H1 (cell line): ENCODE measurements at regions not wholly inside any gene's neighbourhood (a gene's known extent, or its start where the extent isn't known, plus 50 kb on each side); places are given as distances from the start of the nearest gene placed in this dataset.

Source experiments
- BACH1 ChIP-seq: IDR thresholded peaks from 2 replicates; pipeline ENCODE4 v1.6.1; 2012; ENCODE audit warnings: low read length, improper control_type of control experiment
- BRCA1 ChIP-seq: IDR thresholded peaks from 2 replicates; pipeline ENCODE4 v1.6.1; 2012; ENCODE audit warnings: low read depth, low read length, improper control_type of control experiment
- CEBPB ChIP-seq: IDR thresholded peaks from 2 replicates; pipeline ENCODE4 v1.6.1; 2012; ENCODE audit warnings: low read depth, low read length
- EZH2 ChIP-seq: fragments of 200-600 bp; sonication (generic); IDR thresholded peaks from 2 replicates; pipeline ENCODE4 v1.7.1; 2012; ENCODE audit warnings: low read depth, mild to moderate bottlenecking, moderate library complexity, low read length, inconsistent platforms; ENCODE audit not compliant: severe bottlenecking
- GABPA ChIP-seq: IDR thresholded peaks from 2 replicates; pipeline ENCODE4 v1.6.1; 2011; ENCODE audit warnings: mild to moderate bottlenecking, low read length, moderate library complexity, borderline replicate concordance; ENCODE audit not compliant: insufficient read depth
- HDAC2 ChIP-seq, 2 experiments: fragments of 300-600 bp in 1 of 2; sonication (generic) in 1 of 2; IDR thresholded peaks; 2 replicates each; pipeline ENCODE4 v1.6.1; 2011 to 2012; ENCODE audit warnings: low read depth in 2 of 2, low read length in 2 of 2, mild to moderate bottlenecking in 2 of 2, moderate library complexity in 2 of 2, borderline replicate concordance in 1 of 2, inconsistent platforms in 1 of 2
- KDM5A ChIP-seq: fragments of 200-600 bp; IDR thresholded peaks from 2 replicates; pipeline ENCODE4 v1.7.1; 2012; ENCODE audit warnings: mild to moderate bottlenecking, low read length, inconsistent platforms, mixed read lengths
- MAFK ChIP-seq: IDR thresholded peaks from 2 replicates; pipeline ENCODE4 v1.6.1; 2012; ENCODE audit warnings: low read depth, mild to moderate bottlenecking, improper control_type of control experiment, low read length
- NANOG ChIP-seq: IDR thresholded peaks from 2 replicates; pipeline ENCODE4 v1.6.1; 2011; ENCODE audit warnings: low read length, low read depth, mild to moderate bottlenecking, inconsistent platforms; ENCODE audit not compliant: insufficient read depth, poor library complexity, severe bottlenecking
- NRF1 ChIP-seq: IDR thresholded peaks from 2 replicates; pipeline ENCODE4 v1.6.1; 2011; ENCODE audit warnings: mild to moderate bottlenecking, low read depth, low read length, improper control_type of control experiment
- POLR2AphosphoS5 ChIP-seq: IDR thresholded peaks from 2 replicates; pipeline ENCODE4 v1.6.1; 2011; ENCODE audit warnings: low read depth, low read length
- RFX5 ChIP-seq: IDR thresholded peaks from 2 replicates; pipeline ENCODE4 v1.6.1; 2011; ENCODE audit warnings: low read depth, low read length, improper control_type of control experiment, borderline replicate concordance
- SAP30 ChIP-seq: fragments of 300-600 bp; sonication (generic); IDR thresholded peaks from 2 replicates; pipeline ENCODE4 v1.7.1; 2012; ENCODE audit warnings: low read length, moderate library complexity, mild to moderate bottlenecking, inconsistent platforms; ENCODE audit not compliant: insufficient read depth, insufficient replicate concordance
- SIN3A ChIP-seq, 2 experiments: IDR thresholded peaks in 1 of 2; conservative IDR thresholded peaks in 1 of 2; 2 replicates each; pipeline ENCODE4 v1.6.1; 2011 to 2012; ENCODE audit warnings: low read length in 2 of 2, improper control_type of control experiment in 1 of 2, low read depth in 1 of 2, mild to moderate bottlenecking in 1 of 2
- SP4 ChIP-seq: IDR thresholded peaks from 2 replicates; pipeline ENCODE4 v1.6.1; 2012; ENCODE audit warnings: low read length, inconsistent platforms
- TAF7 ChIP-seq: optimal IDR thresholded peaks from 2 replicates; pipeline ENCODE3; 2011; ENCODE audit warnings: low read depth, mild to moderate bottlenecking, inconsistent platforms, low read length, moderate library complexity, borderline replicate concordance
- YY1 ChIP-seq: IDR thresholded peaks from 2 replicates; pipeline ENCODE4 v1.6.1; 2011; ENCODE audit warnings: low read depth, mild to moderate bottlenecking, low read length
- TF ChIP-seq, protein P1 (sequence below): IDR thresholded peaks from 2 replicates; pipeline ENCODE4 v1.6.1; 2011; ENCODE audit warnings: low read depth, mild to moderate bottlenecking, low read length; ENCODE audit not compliant: insufficient read depth
- TF ChIP-seq, protein P2 (sequence below): IDR thresholded peaks from 2 replicates; pipeline ENCODE4 v1.6.1; 2012; ENCODE audit warnings: inconsistent platforms
- TF ChIP-seq, protein P3 (sequence below): IDR thresholded peaks from 2 replicates; pipeline ENCODE4 v1.6.1; 2012; ENCODE audit warnings: low read length, inconsistent platforms

DNA sequence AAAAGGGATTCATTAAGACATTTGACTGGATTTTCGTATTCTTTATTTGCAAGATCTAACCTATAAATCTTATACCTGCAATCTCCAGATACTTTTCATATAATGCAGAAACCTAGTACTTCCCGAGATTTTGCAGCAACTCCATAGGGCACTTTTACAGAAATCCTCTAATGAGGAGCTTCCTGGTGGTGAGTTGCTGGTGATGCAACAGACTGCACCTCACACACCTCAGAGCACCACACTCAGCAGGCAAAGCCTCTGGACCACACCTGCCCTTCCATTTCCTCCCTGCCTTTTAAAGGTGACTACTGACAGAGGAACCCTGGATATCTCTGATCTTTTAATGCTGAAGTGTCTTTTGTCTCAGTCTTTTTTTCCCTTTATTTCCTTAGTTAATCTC, 289.4 kb downstream of the TRAM1L1 start (continued):
- TF ChIP-seq SAP30 (no peak), MAFK (no peak), NRF1 (no peak), GABPA (no peak), CEBPB (peak; percentile 87), SIN3A (conservative IDR thresholded peaks at IDR 0.05 in 1 of 2, IDR thresholded peaks at IDR 0.05 in 1 of 2; ENCODE audit: low read depth in 1 of 2, low read length in 2 of 2) (no peak), EZH2 (no peak), BACH1 (no peak), TAF7 (no peak), BRCA1 (no peak), SP4 (no peak), YY1 (no peak), NANOG (no peak), POLR2AphosphoS5 (no peak), HDAC2 (IDR thresholded peaks at IDR 0.05; ENCODE audit: borderline replicate concordance in 1 of 2, low read depth in 2 of 2, low read length in 2 of 2) (no peak), KDM5A (no peak), RFX5 (no peak)
- TF ChIP-seq, protein P1, sequence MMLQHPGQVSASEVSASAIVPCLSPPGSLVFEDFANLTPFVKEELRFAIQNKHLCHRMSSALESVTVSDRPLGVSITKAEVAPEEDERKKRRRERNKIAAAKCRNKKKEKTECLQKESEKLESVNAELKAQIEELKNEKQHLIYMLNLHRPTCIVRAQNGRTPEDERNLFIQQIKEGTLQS = 0 out of 2 replicates have a peak, but pooled peaks have one; percentile 16
- TF ChIP-seq, protein P2, sequence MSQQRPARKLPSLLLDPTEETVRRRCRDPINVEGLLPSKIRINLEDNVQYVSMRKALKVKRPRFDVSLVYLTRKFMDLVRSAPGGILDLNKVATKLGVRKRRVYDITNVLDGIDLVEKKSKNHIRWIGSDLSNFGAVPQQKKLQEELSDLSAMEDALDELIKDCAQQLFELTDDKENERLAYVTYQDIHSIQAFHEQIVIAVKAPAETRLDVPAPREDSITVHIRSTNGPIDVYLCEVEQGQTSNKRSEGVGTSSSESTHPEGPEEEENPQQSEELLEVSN = no peak
- TF ChIP-seq, protein P3, sequence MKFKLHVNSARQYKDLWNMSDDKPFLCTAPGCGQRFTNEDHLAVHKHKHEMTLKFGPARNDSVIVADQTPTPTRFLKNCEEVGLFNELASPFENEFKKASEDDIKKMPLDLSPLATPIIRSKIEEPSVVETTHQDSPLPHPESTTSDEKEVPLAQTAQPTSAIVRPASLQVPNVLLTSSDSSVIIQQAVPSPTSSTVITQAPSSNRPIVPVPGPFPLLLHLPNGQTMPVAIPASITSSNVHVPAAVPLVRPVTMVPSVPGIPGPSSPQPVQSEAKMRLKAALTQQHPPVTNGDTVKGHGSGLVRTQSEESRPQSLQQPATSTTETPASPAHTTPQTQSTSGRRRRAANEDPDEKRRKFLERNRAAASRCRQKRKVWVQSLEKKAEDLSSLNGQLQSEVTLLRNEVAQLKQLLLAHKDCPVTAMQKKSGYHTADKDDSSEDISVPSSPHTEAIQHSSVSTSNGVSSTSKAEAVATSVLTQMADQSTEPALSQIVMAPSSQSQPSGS = no peak
